Fibroblast of mammary gland (primary cell): ENCODE measurements at regions not wholly inside any gene's neighbourhood (a gene's known extent, or its start where the extent isn't known, plus 50 kb on each side); places are given as distances from the start of the nearest gene placed in this dataset.

ENCODE experiments used
- DNase-seq: peaks from one replicate; pipeline ENCODE4 v3.0.0-alpha.2; 2010; ENCODE audit warnings: low read depth
- H3K4me3 ChIP-seq: 2 replicates; pipeline ENCODE4 v1.5.1; 2011; ENCODE audit warnings: low read depth, mild to moderate bottlenecking, low read length, moderate library complexity; ENCODE audit not compliant: control insufficient read depth
- CTCF ChIP-seq: conservative IDR thresholded peaks from 2 replicates; pipeline ENCODE4 v1.5.1; 2011; ENCODE audit warnings: low read depth, low read length, inconsistent platforms; ENCODE audit not compliant: control insufficient read depth, insufficient read depth

- no peak for DNase-seq
- TF ChIP-seq CTCF = no peak
- H3K4me3 ChIP-seq = no peak overlapping the region
These were observed 52.8 kb upstream of the TAF11L2 start for GRCh38 chr5:17445185-17445584.
